Activated T-cell treated with anti-CD3 and anti-CD28 coated beads, Interleukin-2, amount 50 U/mL, for 72 hours (primary cell): ENCODE measurements at regions not wholly inside any gene's neighbourhood (a gene's known extent, or its start where the extent isn't known, plus 50 kb on each side); places are given as distances from the start of the nearest gene placed in this dataset.
"Not testable (repeated sequence)": the region's sequence is repeated elsewhere in the genome, so short reads cannot be mapped to it uniquely, and the experiment has no call there.

Source experiments
- ATAC-seq, 2 donors: fragments of 150-1000 bp; cut with Tn5 transposase; replicated peaks in 1 of 2; 2 replicates each; pipeline ENCODE4 v1.10.0; 2021; ENCODE audit warnings: moderate library complexity in 2 of 2, mild to moderate bottlenecking in 1 of 2
- DNase-seq, 2 donors: peaks; one replicate each; pipeline ENCODE4 v3.0.0; 2021 to 2022; ENCODE audit warnings: mixed read lengths in 1 of 2
- H3K27ac Mint-ChIP-seq: one replicate; pipeline ENCODE4 v1.8.0; 2022; ENCODE audit warnings: mild to moderate bottlenecking, moderate library complexity, mixed read lengths
- H3K27me3 Mint-ChIP-seq: one replicate; pipeline ENCODE4 v1.8.0; 2022; ENCODE audit warnings: low read depth, mixed read lengths
- H3K36me3 Mint-ChIP-seq, 2 donors: one replicate each; pipeline ENCODE4 v1.8.0; 2022; ENCODE audit warnings: mixed read lengths in 2 of 2, mild to moderate bottlenecking in 1 of 2; ENCODE audit not compliant: insufficient read depth in 2 of 2
- H3K4me1 Mint-ChIP-seq: one replicate; pipeline ENCODE4 v1.8.0; 2022; ENCODE audit warnings: low read depth, mixed read lengths
- H3K4me3 Mint-ChIP-seq, 2 donors: one replicate each; pipeline ENCODE4 v1.8.0; 2022; ENCODE audit warnings: mild to moderate bottlenecking in 2 of 2, mixed read lengths in 2 of 2, moderate library complexity in 2 of 2
- H3K9me3 Mint-ChIP-seq, 2 donors: one replicate each; pipeline ENCODE4 v1.8.0; 2022; ENCODE audit warnings: mixed read lengths in 2 of 2

DNA sequence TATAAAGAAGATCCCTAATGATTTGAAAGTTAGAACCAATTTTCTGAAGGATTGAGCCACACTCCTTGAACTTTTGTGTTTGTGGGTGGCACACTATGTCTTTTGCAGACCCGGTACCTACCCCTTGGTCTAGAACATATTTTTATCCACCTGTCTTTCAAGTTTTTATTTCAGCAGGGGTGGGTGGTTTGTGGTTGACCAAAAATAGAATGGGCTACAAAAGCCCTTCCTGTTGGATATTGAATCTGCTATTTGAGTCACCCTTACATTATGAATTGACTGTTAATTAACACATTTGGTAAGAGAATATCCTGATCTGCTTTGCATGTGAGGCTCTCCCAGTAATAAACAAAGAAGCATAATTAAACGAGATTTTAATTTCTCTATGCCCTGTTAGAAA, 401.2 kb downstream of the POTEH start:
- H3K36me3 Mint-ChIP-seq, H3K27ac Mint-ChIP-seq, H3K4me3 Mint-ChIP-seq, DNase-seq, H3K9me3 Mint-ChIP-seq, ATAC-seq, H3K27me3 Mint-ChIP-seq, H3K4me1 Mint-ChIP-seq: not testable (repeated sequence)

DNA sequence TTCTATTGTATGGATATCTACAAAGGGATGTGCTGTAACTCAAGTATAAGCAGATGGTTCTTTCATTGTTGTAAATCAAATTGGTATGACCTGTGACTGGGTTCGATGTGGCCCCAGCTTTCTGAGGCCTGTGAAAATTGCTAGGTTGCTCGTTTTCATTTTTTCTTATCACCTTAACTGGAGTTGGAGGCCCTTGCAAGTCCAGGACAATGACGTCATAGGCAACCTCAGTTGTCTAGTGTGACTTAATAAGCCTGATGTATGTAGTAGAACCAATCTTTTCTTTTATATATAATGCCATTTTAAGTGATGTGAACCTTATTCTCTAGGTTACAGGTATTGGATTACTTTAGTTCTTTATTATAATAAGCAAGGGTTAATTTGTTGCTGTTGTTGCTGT, 415.3 kb downstream of the POTEH start:
- H3K9me3 Mint-ChIP-seq, ATAC-seq, H3K27me3 Mint-ChIP-seq, H3K4me3 Mint-ChIP-seq, H3K27ac Mint-ChIP-seq, H3K4me1 Mint-ChIP-seq, DNase-seq, H3K36me3 Mint-ChIP-seq: not testable (repeated sequence)

DNA sequence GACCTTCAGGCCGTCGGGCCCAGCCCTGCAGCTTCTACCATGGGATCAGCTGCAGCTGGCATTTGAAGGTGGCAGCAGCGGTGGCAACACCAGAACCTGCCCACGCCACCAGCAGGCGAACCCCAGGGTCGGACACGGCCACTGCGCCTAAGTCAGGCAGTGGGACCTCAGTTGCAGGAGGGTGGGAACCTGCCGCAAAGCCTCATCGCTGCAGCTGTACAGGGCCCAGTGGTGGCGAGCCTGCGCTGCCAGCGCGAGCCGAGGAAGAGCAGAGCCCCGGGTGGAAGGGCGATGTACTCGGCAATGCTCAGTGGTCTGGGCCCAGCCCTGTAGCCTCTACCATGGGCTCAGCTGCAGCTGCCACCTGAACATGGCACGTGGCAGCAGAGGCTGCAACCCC, 441.6 kb downstream of the POTEH start:
- not testable (repeated sequence) for H3K27me3 Mint-ChIP-seq, H3K36me3 Mint-ChIP-seq, DNase-seq, H3K4me1 Mint-ChIP-seq, H3K4me3 Mint-ChIP-seq, H3K27ac Mint-ChIP-seq, H3K9me3 Mint-ChIP-seq, ATAC-seq

DNA sequence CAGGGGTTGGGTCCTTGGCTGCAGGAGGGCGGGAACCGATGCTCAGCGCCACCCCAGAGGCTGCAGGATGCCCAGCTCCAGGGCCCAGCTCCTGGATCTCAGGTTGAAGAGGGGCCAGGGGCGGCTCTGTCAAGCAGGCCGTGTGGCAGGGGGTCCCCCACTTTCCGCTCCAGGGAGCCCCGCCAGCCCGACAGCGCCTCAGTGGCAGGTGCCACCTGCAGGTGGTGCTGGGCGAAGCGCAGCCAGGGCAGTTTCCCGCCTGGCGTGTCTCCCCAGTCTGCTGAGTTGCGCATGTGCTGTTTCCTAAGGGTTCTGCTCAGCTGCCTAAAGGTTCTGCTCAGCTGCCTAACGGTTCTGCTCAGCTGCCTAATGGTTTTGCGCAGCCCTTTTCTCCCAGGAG, 442.1 kb downstream of the POTEH start:
- ATAC-seq (no peak), DNase-seq (no peak)
- no peaks in the 10 kb centered on the region for H3K4me1 Mint-ChIP-seq
- H3K9me3 Mint-ChIP-seq, result peaks cover 0 to 2% of the 10 kb centered on the region in 2 donors
- no peaks in the 10 kb centered on the region for H3K27me3 Mint-ChIP-seq
- H3K4me3 Mint-ChIP-seq, result no peak overlapping the region
- H3K27ac Mint-ChIP-seq, result no peak overlapping the region
- H3K36me3 Mint-ChIP-seq, result no peaks in the 10 kb centered on the region

DNA sequence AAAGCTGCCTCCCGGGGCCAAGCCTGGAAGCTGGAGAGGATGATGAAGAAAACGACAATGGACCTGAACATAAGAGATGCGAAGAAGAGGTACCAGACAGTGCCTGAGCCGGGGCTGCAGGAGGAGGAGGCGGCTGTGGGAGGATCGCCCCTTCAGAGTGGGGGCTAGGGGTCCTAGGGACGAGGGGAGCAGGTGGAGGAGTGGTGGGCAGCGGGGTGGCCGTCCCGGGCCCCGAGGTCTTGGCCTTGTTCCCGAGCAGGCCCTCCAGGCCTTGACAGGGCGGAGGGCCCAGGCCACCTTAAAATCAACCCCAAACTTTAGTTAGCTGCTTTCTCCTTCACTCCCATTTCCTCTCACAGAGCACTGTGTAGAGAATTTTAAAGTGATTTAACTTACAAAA, 442.8 kb downstream of the POTEH start:
- not testable (repeated sequence) for ATAC-seq, H3K9me3 Mint-ChIP-seq, H3K27me3 Mint-ChIP-seq, DNase-seq, H3K4me3 Mint-ChIP-seq, H3K36me3 Mint-ChIP-seq, H3K4me1 Mint-ChIP-seq, H3K27ac Mint-ChIP-seq

DNA sequence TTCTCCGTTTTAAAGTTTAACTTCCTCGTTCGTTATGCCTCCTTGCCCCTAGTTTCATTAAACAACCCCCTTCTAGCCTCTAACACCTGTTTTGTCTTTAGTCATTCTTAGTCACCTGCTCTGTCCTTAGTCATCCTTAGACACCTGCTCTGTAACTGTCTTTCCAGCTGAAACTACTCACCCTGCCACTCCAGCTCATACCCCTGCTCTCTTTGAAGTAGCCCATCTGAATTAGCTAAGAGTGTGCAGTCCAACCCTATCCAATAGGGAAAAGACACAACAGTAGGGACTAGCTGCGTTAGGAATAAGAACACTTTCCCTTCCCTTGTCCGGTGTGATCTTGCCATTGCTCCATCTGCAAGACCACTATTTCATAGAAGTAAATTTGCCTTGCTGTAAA, 446.5 kb downstream of the CCT8L2 start:
- H3K9me3 Mint-ChIP-seq, H3K27ac Mint-ChIP-seq, H3K4me1 Mint-ChIP-seq, ATAC-seq, H3K4me3 Mint-ChIP-seq, H3K36me3 Mint-ChIP-seq, H3K27me3 Mint-ChIP-seq, DNase-seq: not testable (repeated sequence)

DNA sequence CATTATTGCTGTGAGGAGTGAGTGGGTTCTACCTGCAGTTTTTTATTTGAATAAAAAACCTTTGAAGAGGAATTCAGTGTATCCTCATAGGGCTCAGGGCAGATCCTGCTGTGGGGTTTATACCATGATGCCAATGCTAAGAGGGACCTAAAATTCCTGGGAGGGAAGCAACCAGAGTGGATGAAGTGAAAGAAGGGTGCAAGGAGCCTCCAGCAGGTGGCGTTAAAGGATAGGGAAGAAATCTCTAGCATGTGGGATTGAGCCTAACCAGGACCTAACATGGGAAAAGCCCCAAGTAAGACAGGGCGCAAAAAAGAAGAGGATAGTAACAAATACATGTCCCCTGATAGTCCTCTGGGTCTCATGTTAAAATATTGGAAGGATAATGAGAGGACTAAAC, 445.7 kb downstream of the CCT8L2 start:
- not testable (repeated sequence) for H3K27ac Mint-ChIP-seq, H3K27me3 Mint-ChIP-seq, H3K4me3 Mint-ChIP-seq, H3K9me3 Mint-ChIP-seq, H3K4me1 Mint-ChIP-seq, H3K36me3 Mint-ChIP-seq, ATAC-seq
- peak in 1 of 2 donors; percentile 8 for DNase-seq

DNA sequence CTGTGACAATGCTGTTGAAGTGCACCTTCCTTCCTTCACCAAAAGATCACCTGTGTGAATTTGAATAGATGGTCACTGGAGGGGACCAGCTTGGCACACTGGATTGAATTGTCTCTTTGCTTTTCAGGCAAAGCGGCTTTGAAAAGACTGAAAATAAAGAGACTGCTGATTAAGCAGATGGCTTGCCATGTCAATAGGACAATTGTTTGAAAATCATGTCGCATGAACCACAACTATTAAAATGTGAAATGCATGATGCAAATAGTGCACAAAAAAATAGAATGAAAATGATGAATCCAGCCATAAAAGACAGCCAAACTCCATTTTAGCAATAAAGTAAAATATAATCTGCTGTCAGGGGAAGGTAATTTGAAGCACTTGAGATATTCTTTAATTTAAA, 415.3 kb downstream of the CCT8L2 start:
- not testable (repeated sequence) for H3K4me3 Mint-ChIP-seq, H3K9me3 Mint-ChIP-seq, H3K27me3 Mint-ChIP-seq, H3K4me1 Mint-ChIP-seq, DNase-seq, H3K27ac Mint-ChIP-seq, ATAC-seq, H3K36me3 Mint-ChIP-seq

DNA sequence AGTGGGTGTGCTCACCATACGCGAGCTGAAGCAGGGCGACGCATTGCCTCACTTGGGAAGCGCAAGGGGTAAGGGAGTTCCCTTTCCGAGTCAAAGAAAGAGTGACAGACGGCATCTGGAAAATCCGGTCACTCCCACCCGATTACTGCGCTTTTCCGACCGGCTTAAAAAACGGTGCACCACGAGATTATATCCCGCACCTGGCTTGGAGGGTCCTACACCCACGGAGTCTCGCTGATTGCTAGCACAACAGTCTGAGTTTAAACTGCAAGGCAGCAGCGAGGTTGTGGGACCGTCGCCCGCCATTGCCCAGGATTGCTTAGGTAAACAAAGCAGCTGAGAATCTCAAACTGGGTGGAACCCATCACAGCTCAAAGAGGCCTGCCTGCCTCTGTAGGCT, 408.7 kb downstream of the CCT8L2 start:
- H3K9me3 Mint-ChIP-seq, ATAC-seq, H3K4me3 Mint-ChIP-seq, H3K4me1 Mint-ChIP-seq, H3K36me3 Mint-ChIP-seq, H3K27ac Mint-ChIP-seq, DNase-seq, H3K27me3 Mint-ChIP-seq: not testable (repeated sequence)
